ENCODE measurements at regions not wholly inside any gene's neighbourhood (a gene's known extent, or its start where the extent isn't known, plus 50 kb on each side); places are given as distances from the start of the nearest gene placed in this dataset.

DNA sequence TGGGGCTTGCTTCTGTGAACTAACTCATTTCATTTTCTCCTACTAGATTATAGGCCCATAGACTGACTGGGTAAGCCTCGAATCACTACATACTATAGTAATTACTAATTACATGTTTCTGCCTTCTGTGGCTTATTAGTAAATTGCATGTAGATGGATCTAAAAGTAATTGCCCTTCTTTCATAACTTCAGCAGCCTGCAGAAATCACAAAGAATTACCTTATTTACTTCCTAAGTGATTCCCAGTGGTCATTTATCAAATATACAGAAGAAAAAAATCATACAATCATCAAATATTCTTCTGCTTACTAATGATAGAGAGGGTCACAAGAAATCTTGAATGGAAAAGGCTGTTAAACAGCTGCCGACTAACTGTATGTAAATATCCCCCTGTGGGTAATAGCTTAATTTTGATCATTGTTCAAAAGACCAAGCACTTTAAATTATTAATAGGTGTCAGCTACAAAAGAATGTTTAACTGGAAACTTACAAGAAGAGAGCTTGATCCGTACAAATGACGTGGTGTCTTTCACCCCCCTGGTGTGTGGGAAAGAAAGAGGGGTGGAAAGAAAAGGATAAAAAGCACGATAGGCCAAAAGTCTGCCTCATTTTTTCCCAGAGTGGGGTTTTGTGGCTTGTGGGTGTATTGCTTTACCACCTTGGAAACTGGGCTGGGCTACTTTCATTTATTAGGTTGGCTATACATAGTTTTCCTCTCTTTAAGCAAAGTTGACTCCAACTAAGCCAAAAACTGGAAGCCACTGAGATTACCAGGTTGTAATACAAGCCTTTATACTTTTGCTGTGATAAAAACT, 361.8 kb upstream of the ZMIZ1 start:
- no peak for DNase-seq (ENCODE audit: low spot score)

DNA sequence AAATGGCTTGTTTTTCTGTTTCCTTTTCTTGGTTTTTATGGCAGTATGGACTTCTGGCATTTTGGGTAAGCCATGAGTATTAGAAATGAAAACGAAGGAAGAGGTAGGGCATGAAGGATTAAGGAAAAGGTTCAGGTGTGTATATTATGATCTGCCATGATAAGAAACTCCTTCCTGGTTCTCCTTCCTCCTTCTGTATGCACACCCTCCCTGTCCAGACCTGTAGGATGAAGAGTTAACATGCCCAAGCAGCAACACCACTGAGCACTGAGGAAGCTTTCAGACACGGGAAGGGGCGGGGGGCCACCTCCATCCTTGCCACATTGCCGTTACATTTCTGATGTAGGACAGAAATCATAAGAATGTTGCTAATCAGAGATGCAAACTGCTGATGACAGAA, 361.0 kb upstream of the ZMIZ1 start:
- DNase-seq (ENCODE audit: low spot score), result no peak

DNA sequence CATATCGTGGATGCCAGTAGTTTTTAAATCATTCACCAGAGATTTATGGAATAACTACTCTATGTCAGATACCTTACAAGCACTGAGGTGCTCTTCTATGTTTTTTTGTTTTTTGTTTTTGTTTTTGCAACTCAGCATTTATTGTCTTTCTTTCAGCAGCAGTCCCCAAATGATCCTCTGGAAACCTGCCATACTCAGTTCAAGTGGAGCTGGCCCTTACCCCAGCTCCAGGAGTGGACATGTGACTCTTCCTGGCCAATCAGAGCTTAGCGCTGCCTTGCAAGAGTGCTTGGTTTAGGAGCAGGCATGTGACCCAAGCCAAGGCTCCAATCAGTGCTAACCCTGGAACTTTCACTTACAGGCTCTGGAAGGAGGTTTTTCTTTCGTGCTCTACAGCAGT, 356.6 kb upstream of the ZMIZ1 start:
- no peak for DNase-seq (ENCODE audit: low spot score)

DNA sequence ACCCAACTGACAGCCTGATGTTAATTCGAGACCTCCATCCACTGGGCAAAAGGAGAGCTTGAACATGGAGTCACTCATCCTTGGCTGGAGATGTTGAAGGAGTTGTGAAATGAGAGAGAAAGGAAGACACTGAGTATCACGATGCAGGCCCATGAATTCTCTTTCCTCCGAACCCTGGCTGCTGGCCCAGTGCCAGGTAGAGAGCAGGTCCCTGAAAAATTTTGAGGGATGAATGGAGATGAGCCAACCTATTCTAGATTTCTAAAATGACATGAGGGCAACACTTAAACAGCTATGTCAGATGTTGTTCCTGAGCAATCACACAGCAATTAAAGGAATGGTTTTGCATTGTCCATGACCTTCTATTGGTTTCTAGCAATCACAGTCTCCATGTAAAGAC, 355.1 kb upstream of the ZMIZ1 start:
- no peak for DNase-seq (ENCODE audit: low spot score)

DNA sequence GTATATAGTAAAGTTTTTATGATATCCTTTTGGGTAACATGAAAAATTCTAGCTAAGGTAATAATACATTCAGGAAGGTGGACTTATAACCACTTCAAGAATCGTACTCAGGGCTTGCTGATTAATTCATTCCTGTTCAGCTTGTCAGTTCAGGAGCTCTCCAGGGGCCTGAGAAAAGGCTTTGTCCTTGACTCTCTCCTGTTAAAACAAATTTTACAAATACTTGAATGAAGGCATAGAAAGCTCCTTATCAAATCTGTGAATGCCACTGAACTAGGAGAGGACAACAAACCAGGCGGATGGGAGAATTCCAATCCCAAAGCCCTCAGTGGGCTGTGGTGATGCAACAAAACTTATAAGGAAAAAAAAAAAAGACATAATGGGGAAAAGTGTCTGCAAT, 354.5 kb upstream of the ZMIZ1 start:
- DNase-seq (ENCODE audit: low spot score), result no peak

DNA sequence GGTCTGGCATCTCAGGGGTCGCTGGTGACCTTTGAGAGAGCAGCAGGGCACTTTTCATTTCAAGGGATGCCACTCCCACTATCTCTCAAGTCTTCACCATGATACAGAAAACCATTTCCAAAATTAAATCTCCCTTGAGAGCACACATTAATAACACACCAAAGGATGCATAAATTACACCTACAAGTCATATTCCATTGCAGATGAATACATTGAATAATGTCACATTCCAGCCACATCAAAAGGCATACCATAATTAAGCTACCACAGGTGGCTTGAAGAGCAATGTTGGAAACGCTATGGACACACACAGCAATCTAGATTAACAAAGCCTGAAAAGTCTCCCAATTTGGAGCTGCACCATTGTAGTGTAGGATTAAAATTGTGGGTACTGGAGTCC, 353.3 kb upstream of the ZMIZ1 start:
- DNase-seq (ENCODE audit: low spot score), result no peak

DNA sequence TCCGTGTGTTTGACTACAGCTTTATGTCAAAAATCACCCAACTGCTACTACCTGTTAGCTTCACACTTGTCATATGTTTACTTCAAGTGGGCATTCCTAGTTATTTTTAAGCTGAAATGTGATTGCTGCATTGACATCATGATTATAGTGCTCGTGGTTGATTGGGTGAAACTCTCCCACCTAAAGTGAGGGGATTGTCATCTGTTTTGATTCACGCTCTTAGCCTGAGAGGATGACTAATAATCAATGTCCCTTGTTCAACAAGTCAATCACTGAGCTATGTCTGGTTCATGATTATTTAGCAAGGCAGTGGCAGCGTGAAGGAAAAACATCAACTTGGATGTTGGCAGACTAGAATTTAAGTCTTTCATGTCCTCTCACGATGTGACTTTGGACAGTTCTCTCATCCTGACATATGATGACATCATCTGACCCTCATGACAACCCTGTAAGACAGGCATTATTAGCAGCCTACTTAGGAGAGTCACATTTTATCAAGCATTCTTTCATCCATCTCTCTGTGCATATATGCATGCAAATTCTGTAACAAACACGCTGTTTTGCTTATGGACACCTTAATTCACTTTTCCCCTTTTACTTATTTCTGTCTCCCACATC, 352.6 kb upstream of the ZMIZ1 start:
- no peak for DNase-seq (ENCODE audit: low spot score)

DNA sequence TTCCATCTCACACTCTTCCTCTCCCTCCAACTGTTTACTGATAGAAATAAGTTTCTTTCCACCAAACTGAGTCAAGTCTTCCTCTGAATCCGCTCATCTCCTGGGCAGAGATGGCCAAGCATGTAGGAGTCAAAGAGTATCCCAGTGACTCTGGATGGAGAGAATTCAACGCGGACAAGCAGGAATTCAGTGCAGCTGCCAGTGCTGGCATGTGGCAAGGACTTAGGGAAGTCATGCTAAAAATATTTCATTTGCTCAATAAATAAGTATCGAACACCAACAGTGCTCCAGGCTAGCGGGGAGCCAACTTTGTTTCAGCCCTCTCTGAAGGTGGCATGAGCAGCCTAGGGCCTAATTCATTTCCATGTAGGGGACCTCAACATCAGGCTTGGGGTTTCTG, 351.6 kb upstream of the ZMIZ1 start:
- DNase-seq (ENCODE audit: low spot score), result no peak

DNA sequence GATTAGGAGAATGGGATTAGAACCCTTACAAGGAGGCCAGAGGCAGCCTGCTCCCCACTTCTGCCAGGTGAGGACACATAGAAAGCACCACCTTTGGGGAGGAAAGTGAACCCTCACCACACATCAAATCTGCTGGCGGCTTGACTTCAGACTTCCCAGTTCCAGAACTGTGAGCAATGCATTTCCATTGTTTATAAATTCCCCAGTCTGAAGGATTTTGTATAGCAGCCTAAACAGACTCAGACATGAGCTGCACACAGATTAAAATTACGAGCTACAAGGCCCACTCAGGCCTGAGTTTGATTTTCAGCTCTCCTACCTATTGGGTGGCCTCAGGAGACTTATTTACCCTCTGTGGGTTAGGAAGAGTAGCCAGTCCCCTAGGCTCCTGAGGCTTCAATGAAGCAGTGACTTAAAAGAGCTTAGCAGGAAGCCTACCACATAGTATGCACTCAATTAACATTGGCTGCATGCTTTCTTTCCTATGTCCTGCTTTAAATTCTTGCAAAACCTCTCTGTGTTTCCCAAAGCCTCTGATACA, 350.7 kb upstream of the ZMIZ1 start:
- DNase-seq (ENCODE audit: low spot score), result no peak

DNA sequence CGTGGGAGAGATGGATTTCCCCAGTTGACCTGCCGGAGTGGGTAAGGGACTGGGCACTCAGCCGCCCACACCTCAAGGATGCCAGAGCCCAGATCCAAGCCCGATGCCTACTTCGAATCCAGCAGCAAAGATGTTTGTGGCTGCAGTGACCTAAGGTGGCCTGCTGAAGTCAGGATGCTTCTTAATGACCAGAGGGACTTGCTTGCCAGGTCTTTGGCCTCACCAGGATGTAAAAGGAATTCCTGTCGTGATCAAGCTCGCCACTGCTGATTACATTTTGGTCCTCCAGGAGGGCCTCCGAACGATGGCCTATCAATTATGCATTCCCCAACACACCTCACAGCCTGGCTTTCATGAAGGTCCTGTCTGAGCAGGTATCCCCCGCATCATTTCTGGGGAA, 349.5 kb upstream of the ZMIZ1 start:
- no peak for DNase-seq (ENCODE audit: low spot score)

DNA sequence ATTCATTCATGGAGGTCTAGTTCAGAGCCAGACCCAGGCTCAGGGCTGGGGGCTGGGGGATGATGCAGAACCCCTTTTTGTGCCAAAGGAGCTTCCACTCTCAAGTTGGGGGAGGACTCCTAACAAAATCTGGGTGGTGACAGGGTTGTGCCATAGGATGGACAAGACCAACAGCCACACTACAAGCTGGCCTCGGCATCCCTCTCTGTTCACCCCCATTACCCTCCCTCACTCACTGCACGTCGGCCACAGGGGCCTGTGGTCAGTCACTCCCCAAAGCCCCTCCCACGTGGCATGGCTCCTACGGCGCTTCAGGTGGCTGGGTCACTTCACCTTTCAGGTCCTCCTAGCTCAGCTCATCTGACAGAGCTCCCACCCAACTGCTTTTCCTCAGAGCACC, 348.7 kb upstream of the ZMIZ1 start:
- DNase-seq (ENCODE audit: low spot score), result no peak

DNA sequence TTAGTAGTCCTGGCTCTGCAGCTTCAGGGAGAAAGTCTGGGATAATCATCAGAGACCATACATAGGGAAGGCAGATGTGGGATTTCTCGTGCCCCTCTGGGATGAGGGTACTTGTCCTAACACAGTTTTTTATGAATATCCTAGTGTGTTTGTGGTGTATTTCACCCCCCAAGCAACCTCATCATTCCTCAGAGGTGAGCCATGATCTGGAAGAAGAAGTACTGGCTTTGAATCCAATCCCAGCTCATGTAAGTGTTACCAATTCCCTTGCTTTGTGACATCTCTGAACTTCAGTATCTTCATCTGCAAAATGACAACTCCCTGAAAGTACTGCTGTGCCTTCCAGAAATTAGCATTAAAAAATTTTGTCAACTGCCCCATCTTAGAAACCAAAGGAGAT, 347.5 kb upstream of the ZMIZ1 start:
- no peak for DNase-seq (ENCODE audit: low spot score)

DNA sequence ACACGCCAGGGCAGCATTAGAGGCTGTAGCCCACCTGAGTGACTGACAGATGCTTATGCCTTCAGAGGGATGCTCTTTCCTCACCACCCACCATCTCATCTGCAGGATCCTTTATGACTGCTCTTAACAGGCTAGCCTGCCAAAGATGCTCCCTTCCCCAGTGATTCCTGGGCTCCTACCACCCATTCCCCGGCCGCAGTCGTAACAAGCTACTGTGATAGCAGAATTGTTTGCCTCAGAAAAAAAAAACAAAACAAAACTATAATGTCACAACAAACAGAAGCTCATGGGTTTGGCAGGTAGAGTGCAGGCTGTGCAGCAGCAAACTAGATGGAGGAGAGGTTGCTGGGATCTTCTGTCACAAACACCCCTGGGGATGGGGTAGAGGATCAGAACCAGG, 343.9 kb upstream of the ZMIZ1 start:
- DNase-seq (ENCODE audit: low spot score), result no peak

DNA sequence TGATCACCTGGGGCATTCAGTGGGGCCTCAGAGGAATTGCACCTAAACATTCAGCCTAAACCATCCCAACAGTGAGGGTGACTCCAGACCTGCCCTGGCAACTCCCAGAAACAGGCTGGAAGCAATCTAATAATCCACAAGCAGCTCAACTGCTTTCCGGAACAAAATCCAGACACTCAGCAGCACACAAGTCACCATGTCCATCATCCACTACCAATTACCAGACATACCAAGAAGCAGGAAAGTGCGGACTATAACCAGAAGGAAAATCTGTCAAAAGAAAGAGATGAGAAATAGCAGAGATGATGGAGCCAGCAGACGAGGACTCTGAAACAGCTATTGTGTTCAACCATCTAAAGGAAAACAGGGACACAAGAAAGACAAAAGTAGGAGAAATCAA, 342.6 kb upstream of the ZMIZ1 start:
- no peak for DNase-seq (ENCODE audit: low spot score)

DNA sequence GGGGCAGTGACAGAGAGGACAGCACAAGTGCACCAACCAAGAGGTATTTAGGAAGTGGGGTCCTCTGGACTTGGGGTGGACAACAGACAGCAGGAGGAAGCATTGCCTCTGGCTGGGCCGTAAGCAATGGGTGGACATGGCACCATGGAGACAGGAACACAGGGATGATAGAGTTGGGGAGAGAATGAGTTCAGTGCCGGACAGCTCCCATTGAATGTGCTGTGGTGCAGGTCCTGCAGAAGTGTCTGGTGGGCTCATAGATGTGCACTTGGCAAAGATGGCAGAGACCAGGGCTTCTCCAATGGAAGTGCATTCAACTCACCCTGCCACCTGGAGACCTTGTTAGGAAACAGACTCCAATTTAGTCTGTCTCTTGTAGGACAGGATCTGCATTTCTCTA, 341.5 kb upstream of the ZMIZ1 start:
- no peak for DNase-seq (ENCODE audit: low spot score)

DNA sequence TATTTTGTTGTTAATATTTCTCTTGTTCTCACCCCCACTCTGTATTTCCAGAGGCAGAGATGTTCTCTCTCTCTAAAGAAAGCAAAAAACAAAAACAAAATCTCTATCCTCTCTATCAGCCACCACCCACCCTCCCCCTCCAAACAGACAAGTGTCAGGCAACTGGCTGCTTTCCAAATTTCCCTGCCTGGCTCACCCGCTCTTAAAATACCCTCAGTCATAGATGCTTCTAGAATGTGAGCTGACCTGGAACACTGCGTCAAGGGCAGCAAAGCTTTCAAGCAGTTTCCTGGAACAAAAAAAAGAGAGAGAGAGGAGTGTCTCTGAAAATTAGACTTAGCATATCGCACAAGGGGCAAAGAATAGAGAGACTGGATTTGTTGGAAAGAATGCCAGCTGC, 341.0 kb upstream of the ZMIZ1 start:
- DNase-seq (ENCODE audit: low spot score), result no peak

DNA sequence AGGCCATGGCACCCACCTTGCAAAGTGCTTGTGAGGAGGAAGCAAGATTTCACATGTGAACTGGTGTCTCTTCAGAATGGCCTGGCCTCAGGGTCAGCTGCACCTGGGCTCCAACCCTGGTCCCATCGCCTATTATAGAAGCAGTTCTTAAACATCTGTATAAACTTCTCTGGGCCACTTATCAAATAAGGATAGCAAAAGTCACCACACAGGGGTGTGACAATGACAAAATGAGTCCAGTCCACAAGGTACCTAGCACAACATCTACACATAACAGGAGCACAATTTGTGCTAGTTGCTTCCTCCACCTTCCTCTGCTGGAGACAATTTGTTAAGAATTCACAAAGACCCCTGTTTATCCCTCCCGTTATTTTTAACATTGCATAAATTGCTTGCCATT, 340.6 kb upstream of the ZMIZ1 start:
- DNase-seq (ENCODE audit: low spot score), result no peak

DNA sequence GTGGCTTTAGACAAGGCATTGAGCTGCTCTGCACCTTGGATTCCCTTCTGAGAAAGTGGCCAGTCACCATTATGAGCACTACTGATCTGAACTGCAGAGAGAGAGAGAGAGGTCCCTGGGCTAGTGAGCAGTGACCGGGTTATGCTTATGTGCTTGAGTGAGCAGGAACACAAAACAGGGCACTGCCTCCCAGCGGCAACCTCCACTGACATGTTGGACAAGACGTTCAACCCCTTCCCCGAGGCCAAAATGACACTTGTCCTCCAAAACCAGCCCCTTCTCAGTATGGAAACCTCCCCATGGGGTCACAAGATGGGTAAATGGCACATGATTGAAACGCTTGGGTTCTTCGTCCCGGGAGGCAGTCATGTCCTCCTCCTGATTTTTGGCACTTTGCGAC, 339.4 kb upstream of the ZMIZ1 start:
- DNase-seq (ENCODE audit: low spot score), result no peak

DNA sequence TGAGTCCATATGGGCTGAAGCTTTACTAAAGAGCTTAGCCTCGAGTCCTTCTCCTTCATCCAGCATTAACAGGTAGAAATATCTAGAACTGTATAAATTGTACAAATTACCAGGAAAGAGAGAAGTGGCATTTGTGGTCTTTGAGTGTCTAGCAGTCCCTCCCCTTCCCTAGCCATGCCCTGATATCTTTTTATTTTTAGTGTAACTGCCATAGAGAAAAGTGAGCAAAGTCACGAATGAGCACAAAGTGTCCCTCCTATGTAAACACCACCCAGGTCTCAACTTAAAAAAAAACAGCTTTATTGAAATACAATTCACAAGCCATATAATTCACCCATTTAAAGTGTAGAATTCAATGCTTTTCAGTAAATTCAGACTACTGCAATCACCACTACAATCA, 339.0 kb upstream of the ZMIZ1 start:
- no peak for DNase-seq (ENCODE audit: low spot score)

DNA sequence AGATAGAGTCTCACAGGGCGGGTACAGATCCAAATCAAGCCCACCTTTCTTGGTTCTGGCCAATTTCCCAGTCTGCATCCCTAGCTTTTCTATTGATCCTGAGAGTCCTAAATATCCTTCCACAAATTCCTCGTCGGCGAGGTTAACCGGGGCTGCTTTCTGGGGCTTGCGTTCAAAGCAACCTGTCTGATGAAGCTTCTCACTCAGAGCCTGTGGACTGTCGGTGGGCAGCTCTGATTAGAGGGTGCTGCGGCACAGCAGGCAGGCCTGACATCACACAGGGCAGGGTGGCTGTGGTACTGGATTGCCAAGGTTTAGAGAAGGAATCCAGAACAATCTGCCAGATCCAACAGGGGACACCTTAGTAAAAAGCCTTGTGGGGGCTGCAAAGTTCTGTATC, 338.0 kb upstream of the ZMIZ1 start:
- DNase-seq (ENCODE audit: low spot score), result no peak

DNA sequence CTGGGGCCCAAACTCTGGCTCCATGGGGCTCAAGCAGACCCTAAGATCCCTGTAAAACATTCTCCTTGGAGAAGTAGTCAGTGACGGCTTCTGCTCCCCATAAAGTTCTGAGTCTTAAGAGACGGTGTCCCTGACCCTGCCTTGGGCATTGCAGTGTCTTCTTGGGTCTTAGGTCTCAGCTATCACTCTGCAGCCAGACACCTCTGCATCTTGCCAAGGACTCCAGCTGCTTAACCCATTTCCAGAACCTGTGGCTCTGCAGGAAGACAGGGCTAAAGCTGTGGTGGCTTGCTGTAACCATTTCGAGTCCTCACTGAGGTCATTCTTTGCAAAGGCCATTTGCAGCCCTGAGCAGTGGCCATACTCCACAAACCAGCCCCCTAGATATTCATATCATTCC, 337.1 kb upstream of the ZMIZ1 start:
- DNase-seq (ENCODE audit: low spot score), result no peak

DNA sequence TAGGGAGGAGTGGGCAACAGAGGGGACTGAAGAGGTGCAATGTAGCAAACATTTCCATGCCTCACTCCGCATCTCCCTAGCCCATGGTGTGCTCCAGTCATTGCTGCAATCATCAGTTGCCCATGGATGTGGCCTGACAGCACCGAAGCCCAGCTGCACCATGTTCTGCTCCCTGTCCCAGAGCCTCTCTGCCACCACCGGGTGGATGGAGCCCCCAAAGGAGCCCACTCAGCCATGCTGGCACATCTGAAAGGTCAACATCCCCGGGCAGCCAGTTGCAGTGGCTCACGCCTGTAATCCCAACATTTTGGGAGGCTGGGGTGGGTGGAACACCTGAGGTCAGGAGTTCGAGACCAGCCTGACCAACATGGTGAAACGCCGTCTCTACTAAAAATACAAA, 336.4 kb upstream of the ZMIZ1 start:
- no peak for DNase-seq (ENCODE audit: low spot score)

DNA sequence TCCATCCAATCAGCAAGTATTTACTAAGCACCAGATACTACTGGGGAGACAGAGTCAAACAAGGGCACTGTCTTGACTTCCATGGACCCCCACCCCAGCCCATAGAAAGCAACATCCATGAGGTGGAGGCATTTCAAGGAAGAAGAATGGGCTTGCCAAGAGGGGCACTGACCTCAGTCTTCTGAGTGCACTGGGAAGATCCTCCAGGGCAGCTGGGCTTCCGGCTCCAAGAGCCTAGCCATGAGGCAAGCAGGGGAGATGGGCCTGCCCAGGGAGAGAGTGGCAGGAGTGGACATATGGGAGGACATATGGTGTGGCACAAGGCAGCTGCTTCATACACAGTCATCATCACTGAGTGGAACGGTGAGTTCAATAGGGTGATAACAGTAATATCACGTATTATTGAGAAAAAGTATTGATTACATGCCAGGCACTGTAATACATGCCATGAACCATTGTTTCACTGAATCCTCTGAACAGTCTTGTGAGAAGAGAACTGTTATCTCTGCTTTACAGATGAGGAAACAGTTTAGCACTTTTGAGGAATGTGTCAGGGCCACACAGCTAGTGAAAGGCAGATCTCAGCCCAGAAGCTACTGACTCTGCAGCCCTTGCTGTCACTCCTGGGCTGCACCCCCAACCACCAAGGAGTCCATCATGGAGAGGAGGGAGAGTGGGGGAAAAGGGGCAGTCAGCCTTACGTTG, 331.7 kb upstream of the ZMIZ1 start:
- no peak for DNase-seq (ENCODE audit: low spot score)

Measured in A172 (cell line).